ENCODE measurements at regions not wholly inside any gene's neighbourhood (a gene's known extent, or its start where the extent isn't known, plus 50 kb on each side); places are given as distances from the start of the nearest gene placed in this dataset.

- DNase-seq (ENCODE audit: low read depth, low spot score) = no peak
These were observed 50.5 kb upstream of the HSPA12A start for GRCh38 chr10:116792817-116793216.

GRCh38 chr10:116796469-116796868, 52.8 kb upstream of the ENO4 start:
- DNase-seq (ENCODE audit: low read depth, low spot score) = no peak

GRCh38 chr10:116796910-116797513, 52.3 kb upstream of the ENO4 start:
- peak; percentile 83 for DNase-seq (ENCODE audit: low read depth, low spot score)

GRCh38 chr10:116798859-116799258, 50.4 kb upstream of the ENO4 start:
- DNase-seq (ENCODE audit: low read depth, low spot score) = no peak

Data from ELF-1 (cell line).